Left lung (tissue), 4 donors: ENCODE measurements at regions not wholly inside any gene's neighbourhood (a gene's known extent, or its start where the extent isn't known, plus 50 kb on each side); places are given as distances from the start of the nearest gene placed in this dataset.

Experiments
- ATAC-seq: fragments of 200-7000 bp; cut with Tn5 transposase; one replicate; pipeline ENCODE4 v1.9.1; 2020; ENCODE audit warnings: moderate library complexity
- DNase-seq, 4 donors: peaks; one replicate each; pipeline ENCODE4 v3.0.0-alpha.2; 2013 to 2020
- H3K27ac ChIP-seq, 2 donors: fragments of 200-600 bp; sonication (generic) in 1 of 2; one replicate each; pipeline versions ENCODE4 v1.5.0 to v1.8.0; 2020 to 2021
- H3K27me3 ChIP-seq, 2 donors: fragments of 200-600 bp; sonication (generic) in 1 of 2; one replicate each; pipeline versions ENCODE4 v1.5.0 to v1.8.0; 2020 to 2021
- H3K36me3 ChIP-seq, 2 donors: fragments of 200-600 bp; sonication (generic) in 1 of 2; one replicate each; pipeline versions ENCODE4 v1.5.0 to v1.8.0; 2020 to 2021
- H3K4me1 ChIP-seq, 2 donors: fragments of 200-600 bp; one replicate each; pipeline ENCODE4 v1.8.0; 2021
- H3K4me3 ChIP-seq, 2 donors: fragments of 200-600 bp; sonication (generic) in 1 of 2; one replicate each; pipeline versions ENCODE4 v1.5.0 to v1.8.0; 2020 to 2021; ENCODE audit warnings: mild to moderate bottlenecking in 1 of 2
- H3K9me3 ChIP-seq, 2 donors: fragments of 200-600 bp; sonication (generic) in 1 of 2; one replicate each; pipeline versions ENCODE4 v1.5.0 to v1.8.0; 2020 to 2021
- intact Hi-C, 2 donors: fragments of 100-400 bp; cut with DNase I; formaldehyde crosslinking; loops; one replicate each; pipeline versions ENCODE4 v1.11.2 to v1.14.2; 2022
- TF ChIP-seq, protein P1 (sequence below), 2 donors: fragments of 200-600 bp; sonication (generic) in 1 of 2; IDR thresholded peaks; one replicate each; pipeline versions ENCODE4 v1.5.0 to v1.8.0; 2021; ENCODE audit warnings: antibody characterized with exemption in 2 of 2
- donor health status: DM: no; HTN: yes; CAD: no.
- donor health status: DM: no; HTN: no; CAD: no.

- intact Hi-C loops, result no loop called here
- H3K4me1 ChIP-seq, result peaks cover 0 to 22% of the 10 kb centered on the region in 2 donors
- no peaks in the 10 kb centered on the region for H3K36me3 ChIP-seq
- H3K4me3 ChIP-seq, result no peak overlapping the region
- peak in 1 of 4 donors; percentile 34 for DNase-seq
- ATAC-seq, result peak; percentile 46
- H3K27me3 ChIP-seq, result no peaks in the 10 kb centered on the region
- H3K27ac ChIP-seq, result peak overlapping the region; percentile 48 to 63
- H3K9me3 ChIP-seq, result no peaks in the 10 kb centered on the region
- TF ChIP-seq, protein P1, sequence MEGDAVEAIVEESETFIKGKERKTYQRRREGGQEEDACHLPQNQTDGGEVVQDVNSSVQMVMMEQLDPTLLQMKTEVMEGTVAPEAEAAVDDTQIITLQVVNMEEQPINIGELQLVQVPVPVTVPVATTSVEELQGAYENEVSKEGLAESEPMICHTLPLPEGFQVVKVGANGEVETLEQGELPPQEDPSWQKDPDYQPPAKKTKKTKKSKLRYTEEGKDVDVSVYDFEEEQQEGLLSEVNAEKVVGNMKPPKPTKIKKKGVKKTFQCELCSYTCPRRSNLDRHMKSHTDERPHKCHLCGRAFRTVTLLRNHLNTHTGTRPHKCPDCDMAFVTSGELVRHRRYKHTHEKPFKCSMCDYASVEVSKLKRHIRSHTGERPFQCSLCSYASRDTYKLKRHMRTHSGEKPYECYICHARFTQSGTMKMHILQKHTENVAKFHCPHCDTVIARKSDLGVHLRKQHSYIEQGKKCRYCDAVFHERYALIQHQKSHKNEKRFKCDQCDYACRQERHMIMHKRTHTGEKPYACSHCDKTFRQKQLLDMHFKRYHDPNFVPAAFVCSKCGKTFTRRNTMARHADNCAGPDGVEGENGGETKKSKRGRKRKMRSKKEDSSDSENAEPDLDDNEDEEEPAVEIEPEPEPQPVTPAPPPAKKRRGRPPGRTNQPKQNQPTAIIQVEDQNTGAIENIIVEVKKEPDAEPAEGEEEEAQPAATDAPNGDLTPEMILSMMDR (IDR thresholded peaks at IDR 0.05), result no peak
Observed at GRCh38 chr1:61606448-61607312, 118.3 kb downstream of the TM2D1 start.

- Histone ChIP-seq H3K4me3 (no peak overlapping the region), H3K27me3 (no peaks in the 10 kb centered on the region), H3K36me3 (no peaks in the 10 kb centered on the region), H3K9me3 (no peaks in the 10 kb centered on the region), H3K4me1 (peaks cover 0 to 22% of the 10 kb centered on the region in 2 donors), H3K27ac (peak overlapping the region in 1 of 2 donors; percentile 63)
- intact Hi-C loops, result no loop called here
- no peak for ATAC-seq
- DNase-seq, result no peak
- TF ChIP-seq, protein P1 (IDR thresholded peaks at IDR 0.05), result no peak
Observed at GRCh38 chr1:61605607-61606321, 119.2 kb downstream of the TM2D1 start.

- H3K9me3 ChIP-seq, result no peaks in the 10 kb centered on the region
- TF ChIP-seq, protein P1 (IDR thresholded peaks at IDR 0.05), result no peak
- intact Hi-C loops, result no loop called here
- H3K4me3 ChIP-seq, result no peak overlapping the region
- no peaks in the 10 kb centered on the region for H3K36me3 ChIP-seq
- no peak overlapping the region for H3K27ac ChIP-seq
- H3K4me1 ChIP-seq, result peaks cover 0 to 22% of the 10 kb centered on the region in 2 donors
- no peaks in the 10 kb centered on the region for H3K27me3 ChIP-seq
- no peak for ATAC-seq
- no peak for DNase-seq
Observed at GRCh38 chr1:61604684-61605083, 120.3 kb downstream of the TM2D1 start.

GRCh38 chr1:61604261-61604660 is 120.7 kb downstream of the TM2D1 start:
- H3K9me3 ChIP-seq, result no peaks in the 10 kb centered on the region

More at GRCh38 chr1:61604261-61604660, 120.7 kb downstream of the TM2D1 start:
- DNase-seq (no peak), ATAC-seq (no peak)
- peaks cover 0 to 22% of the 10 kb centered on the region in 2 donors for H3K4me1 ChIP-seq
- H3K27ac ChIP-seq, result no peak overlapping the region
- TF ChIP-seq, protein P1 (IDR thresholded peaks at IDR 0.05), result no peak
- no peaks in the 10 kb centered on the region for H3K27me3 ChIP-seq
- no peaks in the 10 kb centered on the region for H3K36me3 ChIP-seq
- intact Hi-C loops, result no loop called here
- no peak overlapping the region for H3K4me3 ChIP-seq
